IMR-90 (cell line): ENCODE measurements at regions not wholly inside any gene's neighbourhood (a gene's known extent, or its start where the extent isn't known, plus 50 kb on each side); places are given as distances from the start of the nearest gene placed in this dataset.

Source experiments
- ATAC-seq: fragments of 200-7000 bp; cut with Tn5 transposase; 2 replicates; pipeline ENCODE4 v1.9.1; 2020; ENCODE audit warnings: low read depth, mild to moderate bottlenecking, moderate library complexity
- BruUV-seq: library from RNA; stranded (reverse); fragments of 400-500 nt; replicated peaks from 2 replicates; lab custom pipeline; 2021; lab: Mats Ljungman, UMichigan
- CTCF ChIA-PET: fragments of 300-600 bp; formaldehyde crosslinking; extraction: SDS; loops from one replicate; lab custom pipeline; 2021; ENCODE audit warnings: antibody characterized with exemption; lab: Yijun Ruan, JAX
- POLR2A ChIA-PET: fragments of 300-600 bp; sonication (Branson Sonifier 250); formaldehyde crosslinking; loops from one replicate; lab custom pipeline; 2022; ENCODE audit warnings: antibody characterized with exemption; ENCODE audit not compliant: unreplicated experiment; lab: Charles Lee
- DNase-seq: peaks from one replicate; pipeline ENCODE4 v3.0.0; 2013
- H2AFZ ChIP-seq: replicated peaks from 2 replicates; pipeline ENCODE3; 2013; ENCODE audit warnings: low read length, mild to moderate bottlenecking; ENCODE audit not compliant: poor library complexity
- H2AK5ac ChIP-seq: 2 replicates; pipeline ENCODE4 v1.6.1; 2013; ENCODE audit warnings: low read depth, low read length, inconsistent platforms
- H2AK9ac ChIP-seq: replicated peaks from 2 replicates; pipeline ENCODE3; 2013; ENCODE audit warnings: mild to moderate bottlenecking, low read depth, low read length, moderate library complexity; ENCODE audit not compliant: poor library complexity
- H2BK120ac ChIP-seq: 2 replicates; pipeline ENCODE4 v1.6.1; 2013; ENCODE audit warnings: low read depth, low read length, inconsistent platforms
- H2BK15ac ChIP-seq: 3 replicates; pipeline ENCODE4 v1.6.1; 2013; ENCODE audit warnings: low read depth, low read length, inconsistent platforms
- H2BK20ac ChIP-seq: 2 replicates; pipeline ENCODE4 v1.6.1; 2013; ENCODE audit warnings: low read depth, mild to moderate bottlenecking, inconsistent platforms, low read length, moderate library complexity
- H2BK5ac ChIP-seq: 2 replicates; pipeline ENCODE4 v1.6.1; 2013; ENCODE audit warnings: mild to moderate bottlenecking, low read depth, low read length, inconsistent platforms; ENCODE audit not compliant: poor library complexity, severe bottlenecking
- H3K14ac ChIP-seq: replicated peaks from 2 replicates; pipeline ENCODE4 v1.6.1; 2013; ENCODE audit warnings: low read depth, low read length, inconsistent platforms
- H3K18ac ChIP-seq: 2 replicates; pipeline ENCODE4 v1.6.1; 2013; ENCODE audit warnings: low read depth, low read length, control low read depth
- H3K23ac ChIP-seq: 2 replicates; pipeline ENCODE4 v1.6.1; 2013; ENCODE audit warnings: low read depth, low read length, inconsistent platforms
- H3K27ac ChIP-seq: 2 replicates; pipeline ENCODE4 v1.5.1; 2013; ENCODE audit warnings: mild to moderate bottlenecking, control low read depth, low read length; ENCODE audit not compliant: insufficient read depth
- H3K27me3 ChIP-seq: 2 replicates; pipeline ENCODE4 v1.6.1; 2013; ENCODE audit warnings: low read length; ENCODE audit not compliant: control insufficient read depth, insufficient read depth
- H3K36me3 ChIP-seq: 2 replicates; pipeline ENCODE4 v1.6.1; 2013; ENCODE audit warnings: low read length, mixed read lengths; ENCODE audit not compliant: control insufficient read depth, insufficient read depth
- H3K4ac ChIP-seq: 2 replicates; pipeline ENCODE4 v1.6.1; 2013; ENCODE audit warnings: low read depth, low read length, inconsistent platforms
- H3K4me1 ChIP-seq: 2 replicates; pipeline ENCODE4 v1.6.1; 2013; ENCODE audit warnings: low read length, mixed read lengths; ENCODE audit not compliant: control insufficient read depth, insufficient read depth
- H3K4me2 ChIP-seq: 2 replicates; pipeline ENCODE4 v1.6.1; 2013; ENCODE audit warnings: low read depth, mild to moderate bottlenecking, control low read depth, low read length, moderate library complexity
- H3K4me3 ChIP-seq: 2 replicates; pipeline ENCODE4 v1.5.1; 2013; ENCODE audit warnings: low read depth, mild to moderate bottlenecking, control low read depth, low read length, moderate library complexity; ENCODE audit not compliant: insufficient read depth
- H3K56ac ChIP-seq: 2 replicates; pipeline ENCODE4 v1.6.1; 2013; ENCODE audit warnings: low read length, inconsistent platforms; ENCODE audit not compliant: insufficient read depth; ENCODE audit errors: extremely low read depth
- H3K79me1 ChIP-seq, 2 experiments: 2 replicates each; pipeline ENCODE4 v1.6.1; 2013; ENCODE audit warnings: low read length in 2 of 2, inconsistent platforms in 1 of 2, low read depth in 1 of 2
- H3K9ac ChIP-seq: 2 replicates; pipeline ENCODE4 v1.6.1; 2013; ENCODE audit warnings: low read depth, low read length, control low read depth
- H3K9me1 ChIP-seq: 2 replicates; pipeline ENCODE4 v1.6.1; 2013; ENCODE audit warnings: low read length, inconsistent platforms; ENCODE audit not compliant: insufficient read depth
- H3K9me3 ChIP-seq: 2 replicates; pipeline ENCODE4 v1.6.1; 2013; ENCODE audit warnings: low read length; ENCODE audit not compliant: control insufficient read depth, insufficient read depth
- H4K20me1 ChIP-seq: 2 replicates; pipeline ENCODE4 v1.6.1; 2013; ENCODE audit warnings: low read length, inconsistent platforms; ENCODE audit not compliant: insufficient read depth
- H4K5ac ChIP-seq: 2 replicates; pipeline ENCODE4 v1.6.1; 2013; ENCODE audit warnings: mild to moderate bottlenecking, low read depth, low read length, control low read depth
- H4K8ac ChIP-seq, 2 experiments: 2 replicates each; pipeline ENCODE4 v1.6.1; 2013; ENCODE audit warnings: low read depth in 2 of 2, low read length in 2 of 2, control low read depth in 1 of 2, inconsistent platforms in 1 of 2
- H4K91ac ChIP-seq: 2 replicates; pipeline ENCODE4 v1.6.1; 2013; ENCODE audit warnings: low read depth, low read length, inconsistent platforms; ENCODE audit not compliant: insufficient read depth
- CEBPB ChIP-seq: IDR thresholded peaks from 2 replicates; pipeline ENCODE4 v1.6.1; 2012; ENCODE audit warnings: low read depth, low read length, improper control_type of control experiment
- RFX5 ChIP-seq: IDR thresholded peaks from 2 replicates; pipeline ENCODE4 v1.8.0; 2012; ENCODE audit warnings: low read depth, mild to moderate bottlenecking, low read length, moderate library complexity
- WGBS, 2 experiments: methylation state at CpG; one replicate each; pipeline versions ENCODE4 v1.1.5 to v1.1.7; 2013; ENCODE audit warnings: missing lambda C conversion rate in 2 of 2; ENCODE audit not compliant: insufficient read length in 1 of 2; ENCODE audit errors: extremely low coverage in 2 of 2; 5-methylcytosine and 5-hydroxymethylcytosine counted together
- dilution Hi-C: fragments of 300-500 bp; cut with HindIII; formaldehyde crosslinking; loops from one replicate; pipeline ENCODE4 v1.14.3; 2018; ENCODE audit warnings: low sequenced_read_pairs; ENCODE audit not compliant: unreplicated experiment
- in situ Hi-C: fragments of 300-500 bp; cut with MboI; formaldehyde crosslinking; loops from 3 replicates; pipeline ENCODE4 v1.14.3; 2019; ENCODE audit warnings: low sequenced_read_pairs, inconsistent platforms, mixed read lengths
- intact Hi-C: fragments of 100-400 bp; cut with micrococcal nuclease; formaldehyde crosslinking; loops from 2 replicates; pipeline ENCODE4 v1.10.0; 2022

DNA sequence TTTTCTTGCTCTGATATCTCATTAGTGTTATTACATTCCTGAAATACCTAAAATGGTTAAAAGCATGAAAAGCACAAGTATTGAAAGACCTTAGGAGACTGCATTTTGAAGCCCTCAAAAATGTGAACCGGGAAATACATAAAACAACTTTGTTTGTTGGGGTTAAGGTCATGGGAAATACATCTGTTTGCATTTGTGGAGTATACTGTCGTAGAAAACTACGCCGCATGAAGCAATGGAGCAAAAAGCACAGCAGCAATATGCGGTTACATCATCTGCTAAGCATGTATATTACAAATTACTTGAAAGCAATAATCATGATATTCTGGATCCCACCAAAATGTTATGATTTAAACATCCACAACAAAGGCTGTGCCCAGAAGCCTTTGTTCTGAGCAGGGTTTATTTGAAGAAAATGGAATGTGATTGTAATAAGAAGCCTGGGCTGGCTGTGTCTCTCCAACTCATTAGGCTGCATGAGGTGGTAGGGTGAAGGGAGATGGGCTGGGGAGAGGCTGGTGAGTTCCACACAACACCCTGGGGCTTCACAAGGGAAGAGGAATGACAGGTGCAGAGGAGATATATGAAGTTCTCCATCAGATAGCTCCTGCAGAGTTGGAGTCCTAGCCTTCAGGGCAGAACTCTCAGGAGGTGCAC lies 64.7 kb upstream of the LIN7C start:
- DNase-seq: peak; percentile 90
- no peaks in the 10 kb centered on the region for H3K79me1 ChIP-seq
- H4K20me1 ChIP-seq: no peaks in the 10 kb centered on the region
- no peak overlapping the region for H3K18ac ChIP-seq
- H2BK15ac ChIP-seq: no peak overlapping the region
- H3K9ac ChIP-seq: no peak overlapping the region
- H3K4me3 ChIP-seq: no peak overlapping the region
- CTCF ChIA-PET: no interaction called here
- H4K8ac ChIP-seq: no peak overlapping the region
- intact Hi-C loops: no loop called here
- POLR2A ChIA-PET: no interaction called here
- H2AK9ac ChIP-seq: no peak overlapping the region
- H2BK20ac ChIP-seq: no peak overlapping the region
- no peak overlapping the region for H3K4ac ChIP-seq
- BruUV-seq: no TSS peak
- TF ChIP-seq CEBPB (peak; percentile 88), RFX5 (no peak)
- H3K9me3 ChIP-seq: no peaks in the 10 kb centered on the region
- no peaks in the 10 kb centered on the region for H3K36me3 ChIP-seq
- H4K91ac ChIP-seq: no peak overlapping the region
- dilution Hi-C loops: no loop called here
- no peak overlapping the region for H4K5ac ChIP-seq
- peaks cover 4% of the 10 kb centered on the region for H3K4me1 ChIP-seq
- no peak overlapping the region for H3K27ac ChIP-seq
- in situ Hi-C loops: no loop called here
- ATAC-seq: peak; percentile 87
- no peaks in the 10 kb centered on the region for H3K27me3 ChIP-seq
- H3K4me2 ChIP-seq: peak overlapping the region; percentile 55
- H2AFZ ChIP-seq: no peak overlapping the region
- H3K56ac ChIP-seq: no peak overlapping the region
- no peak overlapping the region for H3K14ac ChIP-seq
- H3K9me1 ChIP-seq: peaks cover 2% of the 10 kb centered on the region; the same call in 1 of the 2 replicates
- H2AK5ac ChIP-seq: no peak overlapping the region
- no peak overlapping the region for H2BK120ac ChIP-seq
- no CpG with 5 or more reads among the region's 5 CpGs for WGBS, 2 experiments
- H2BK5ac ChIP-seq: no peak overlapping the region
- H3K23ac ChIP-seq: no peak overlapping the region
